ENCODE measurements at regions not wholly inside any gene's neighbourhood (a gene's known extent, or its start where the extent isn't known, plus 50 kb on each side); places are given as distances from the start of the nearest gene placed in this dataset.

GRCh38 chr7:146002431-146003078, 114.0 kb upstream of the CNTNAP2 start:
- H3K27ac ChIP-seq (ENCODE audit: low read length), result no peak overlapping the region
- H3K36me3 ChIP-seq (ENCODE audit: insufficient read depth, low read depth, low read length), result no peaks in the 10 kb centered on the region
- H3K4me1 ChIP-seq (ENCODE audit: insufficient read depth, low read length), result no peaks in the 10 kb centered on the region
- H3K9me3 ChIP-seq (ENCODE audit: insufficient read depth, low read depth, low read length), result no peaks in the 10 kb centered on the region
- no peak overlapping the region for H3K9ac ChIP-seq (ENCODE audit: low read depth, low read length)
- H3K27me3 ChIP-seq (ENCODE audit: insufficient read depth, low read length), result peaks cover 2% of the 10 kb centered on the region; the same call in 1 of the 2 replicates
- H3K4me3 ChIP-seq (ENCODE audit: low read length), result no peak overlapping the region

GRCh38 chr7:146002008-146002407, 114.6 kb upstream of the CNTNAP2 start:
- no peaks in the 10 kb centered on the region for H3K9me3 ChIP-seq (ENCODE audit: insufficient read depth, low read depth, low read length)
- no peak overlapping the region for H3K27ac ChIP-seq (ENCODE audit: low read length)
- no peak overlapping the region for H3K9ac ChIP-seq (ENCODE audit: low read depth, low read length)
- no peaks in the 10 kb centered on the region for H3K4me1 ChIP-seq (ENCODE audit: insufficient read depth, low read length)
- H3K36me3 ChIP-seq (ENCODE audit: insufficient read depth, low read depth, low read length), result no peaks in the 10 kb centered on the region
- H3K4me3 ChIP-seq (ENCODE audit: low read length), result no peak overlapping the region
- H3K27me3 ChIP-seq (ENCODE audit: insufficient read depth, low read length), result no peaks in the 10 kb centered on the region

- H3K9ac ChIP-seq (ENCODE audit: low read depth, low read length), result no peak overlapping the region
- no peaks in the 10 kb centered on the region for H3K27me3 ChIP-seq (ENCODE audit: insufficient read depth, low read length)
- H3K4me3 ChIP-seq (ENCODE audit: low read length), result no peak overlapping the region
- H3K9me3 ChIP-seq (ENCODE audit: insufficient read depth, low read depth, low read length), result no peaks in the 10 kb centered on the region
- H3K36me3 ChIP-seq (ENCODE audit: insufficient read depth, low read depth, low read length), result no peaks in the 10 kb centered on the region
- no peak overlapping the region for H3K27ac ChIP-seq (ENCODE audit: low read length)
- no peaks in the 10 kb centered on the region for H3K4me1 ChIP-seq (ENCODE audit: insufficient read depth, low read length)
Observed at GRCh38 chr7:146000882-146001281, 115.7 kb upstream of the CNTNAP2 start.

- Histone ChIP-seq H3K27ac (ENCODE audit: low read length) (no peak overlapping the region), H3K36me3 (ENCODE audit: insufficient read depth, low read depth, low read length) (no peaks in the 10 kb centered on the region)
Observed at GRCh38 chr7:145989469-145989868, 127.1 kb upstream of the CNTNAP2 start.

GRCh38 chr7:145986248-145986874, 130.2 kb upstream of the CNTNAP2 start:
- no peaks in the 10 kb centered on the region for H3K9me3 ChIP-seq (ENCODE audit: insufficient read depth, low read depth, low read length)
- no peak overlapping the region for H3K4me3 ChIP-seq (ENCODE audit: low read length)
- no peak overlapping the region for H3K27ac ChIP-seq (ENCODE audit: low read length)
- no peaks in the 10 kb centered on the region for H3K4me1 ChIP-seq (ENCODE audit: insufficient read depth, low read length)
- no peaks in the 10 kb centered on the region for H3K27me3 ChIP-seq (ENCODE audit: insufficient read depth, low read length)
- no peak overlapping the region for H3K9ac ChIP-seq (ENCODE audit: low read depth, low read length)
- H3K36me3 ChIP-seq (ENCODE audit: insufficient read depth, low read depth, low read length), result no peaks in the 10 kb centered on the region

More at GRCh38 chr7:145989469-145989868, 127.1 kb upstream of the CNTNAP2 start:
- Histone ChIP-seq H3K4me3 (ENCODE audit: low read length) (no peak overlapping the region), H3K27me3 (ENCODE audit: insufficient read depth, low read length) (no peaks in the 10 kb centered on the region), H3K4me1 (ENCODE audit: insufficient read depth, low read length) (no peaks in the 10 kb centered on the region), H3K9ac (ENCODE audit: low read depth, low read length) (no peak overlapping the region), H3K9me3 (ENCODE audit: insufficient read depth, low read depth, low read length) (no peaks in the 10 kb centered on the region)

GRCh38 chr7:145978769-145979168, 137.8 kb upstream of the CNTNAP2 start:
- H3K9me3 ChIP-seq (ENCODE audit: insufficient read depth, low read depth, low read length), result no peaks in the 10 kb centered on the region
- no peaks in the 10 kb centered on the region for H3K27me3 ChIP-seq (ENCODE audit: insufficient read depth, low read length)
- H3K4me3 ChIP-seq (ENCODE audit: low read length), result no peak overlapping the region
- H3K9ac ChIP-seq (ENCODE audit: low read depth, low read length), result no peak overlapping the region
- no peak overlapping the region for H3K27ac ChIP-seq (ENCODE audit: low read length)
- no peaks in the 10 kb centered on the region for H3K36me3 ChIP-seq (ENCODE audit: insufficient read depth, low read depth, low read length)
- H3K4me1 ChIP-seq (ENCODE audit: insufficient read depth, low read length), result no peaks in the 10 kb centered on the region

GRCh38 chr7:145959981-145960380, 156.6 kb upstream of the CNTNAP2 start:
- Histone ChIP-seq H3K9me3 (ENCODE audit: insufficient read depth, low read depth, low read length) (no peaks in the 10 kb centered on the region), H3K27ac (ENCODE audit: low read length) (no peak overlapping the region), H3K4me1 (ENCODE audit: insufficient read depth, low read length) (no peaks in the 10 kb centered on the region), H3K9ac (ENCODE audit: low read depth, low read length) (no peak overlapping the region), H3K36me3 (ENCODE audit: insufficient read depth, low read depth, low read length) (no peaks in the 10 kb centered on the region), H3K27me3 (ENCODE audit: insufficient read depth, low read length) (no peaks in the 10 kb centered on the region), H3K4me3 (ENCODE audit: low read length) (no peak overlapping the region)

GRCh38 chr7:145957160-145957890, 159.3 kb upstream of the CNTNAP2 start:
- Histone ChIP-seq H3K27me3 (ENCODE audit: insufficient read depth, low read length) (no peaks in the 10 kb centered on the region), H3K9me3 (ENCODE audit: insufficient read depth, low read depth, low read length) (no peaks in the 10 kb centered on the region), H3K27ac (ENCODE audit: low read length) (no peak overlapping the region), H3K4me3 (ENCODE audit: low read length) (no peak overlapping the region), H3K9ac (ENCODE audit: low read depth, low read length) (no peak overlapping the region), H3K36me3 (ENCODE audit: insufficient read depth, low read depth, low read length) (no peaks in the 10 kb centered on the region), H3K4me1 (ENCODE audit: insufficient read depth, low read length) (no peaks in the 10 kb centered on the region)

GRCh38 chr7:145951566-145951965, 165.0 kb upstream of the CNTNAP2 start:
- no peaks in the 10 kb centered on the region for H3K36me3 ChIP-seq (ENCODE audit: insufficient read depth, low read depth, low read length)
- no peak overlapping the region for H3K27ac ChIP-seq (ENCODE audit: low read length)
- no peaks in the 10 kb centered on the region for H3K27me3 ChIP-seq (ENCODE audit: insufficient read depth, low read length)
- H3K4me3 ChIP-seq (ENCODE audit: low read length), result no peak overlapping the region
- no peaks in the 10 kb centered on the region for H3K9me3 ChIP-seq (ENCODE audit: insufficient read depth, low read depth, low read length)
- no peaks in the 10 kb centered on the region for H3K4me1 ChIP-seq (ENCODE audit: insufficient read depth, low read length)
- no peak overlapping the region for H3K9ac ChIP-seq (ENCODE audit: low read depth, low read length)

- Histone ChIP-seq H3K36me3 (ENCODE audit: insufficient read depth, low read depth, low read length) (no peaks in the 10 kb centered on the region), H3K4me3 (ENCODE audit: low read length) (no peak overlapping the region), H3K27me3 (ENCODE audit: insufficient read depth, low read length) (no peaks in the 10 kb centered on the region), H3K9ac (ENCODE audit: low read depth, low read length) (no peak overlapping the region), H3K9me3 (ENCODE audit: insufficient read depth, low read depth, low read length) (no peaks in the 10 kb centered on the region; the same call in 1 of the 2 replicates), H3K27ac (ENCODE audit: low read length) (no peak overlapping the region), H3K4me1 (ENCODE audit: insufficient read depth, low read length) (peaks cover 9% of the 10 kb centered on the region; the same call in 1 of the 2 replicates)
Observed at GRCh38 chr7:145928937-145929336, 187.7 kb upstream of the CNTNAP2 start.

- Histone ChIP-seq H3K27me3 (ENCODE audit: insufficient read depth, low read length) (no peaks in the 10 kb centered on the region), H3K27ac (ENCODE audit: low read length) (no peak overlapping the region), H3K4me3 (ENCODE audit: low read length) (no peak overlapping the region), H3K9ac (ENCODE audit: low read depth, low read length) (no peak overlapping the region), H3K36me3 (ENCODE audit: insufficient read depth, low read depth, low read length) (no peaks in the 10 kb centered on the region), H3K9me3 (ENCODE audit: insufficient read depth, low read depth, low read length) (no peaks in the 10 kb centered on the region), H3K4me1 (ENCODE audit: insufficient read depth, low read length) (no peaks in the 10 kb centered on the region)
Observed at GRCh38 chr7:145919712-145920111, 196.9 kb upstream of the CNTNAP2 start.

- no peak overlapping the region for H3K27ac ChIP-seq (ENCODE audit: low read length)
- H3K9ac ChIP-seq (ENCODE audit: low read depth, low read length), result no peak overlapping the region
- no peaks in the 10 kb centered on the region for H3K27me3 ChIP-seq (ENCODE audit: insufficient read depth, low read length)
- H3K4me3 ChIP-seq (ENCODE audit: low read length), result no peak overlapping the region
- no peaks in the 10 kb centered on the region for H3K9me3 ChIP-seq (ENCODE audit: insufficient read depth, low read depth, low read length)
- no peaks in the 10 kb centered on the region for H3K36me3 ChIP-seq (ENCODE audit: insufficient read depth, low read depth, low read length)
- no peaks in the 10 kb centered on the region for H3K4me1 ChIP-seq (ENCODE audit: insufficient read depth, low read length)
Observed at GRCh38 chr7:145916776-145917175, 199.8 kb upstream of the CNTNAP2 start.
